OCI-LY3 (cell line): ENCODE measurements at regions not wholly inside any gene's neighbourhood (a gene's known extent, or its start where the extent isn't known, plus 50 kb on each side); places are given as distances from the start of the nearest gene placed in this dataset.

Experiments
- H2AFZ ChIP-seq: fragments of 200-600, 300-600 bp; shearing (Covaris generic); 2 replicates; pipeline ENCODE4 v1.6.0; 2014; ENCODE audit warnings: antibody characterized with exemption, low read depth, low read length
- H3K27ac ChIP-seq: fragments of 200-600, 300-600 bp; sonication (generic); 2 replicates; pipeline ENCODE4 v1.5.1; 2014; ENCODE audit warnings: mild to moderate bottlenecking, low read length, moderate library complexity, mixed read lengths
- H3K27me3 ChIP-seq: fragments of 200-600, 300-600 bp; sonication (generic); 2 replicates; pipeline ENCODE4 v1.6.1; 2014; ENCODE audit warnings: low read depth, low read length, mixed read lengths
- H3K36me3 ChIP-seq: fragments of 200-600, 300-600 bp; sonication (generic); replicated peaks from 2 replicates; pipeline ENCODE3; 2014; ENCODE audit warnings: low read depth, low read length, mixed read lengths
- H3K4me1 ChIP-seq: fragments of 300-600, 200-600 bp; sonication (generic); 2 replicates; pipeline ENCODE4 v1.6.1; 2014; ENCODE audit warnings: low read length, mixed read lengths
- H3K4me2 ChIP-seq: fragments of 200-600, 300-600 bp; sonication (generic); 2 replicates; pipeline ENCODE4 v1.6.1; 2014; ENCODE audit warnings: low read length, mixed read lengths
- H3K4me3 ChIP-seq: fragments of 300-600, 200-600 bp; sonication (generic); 2 replicates; pipeline ENCODE4 v1.5.1; 2014; ENCODE audit warnings: antibody characterized with exemption, mild to moderate bottlenecking, low read length, moderate library complexity
- H3K79me2 ChIP-seq: fragments of 300-600, 200-600 bp; shearing (Covaris generic); 2 replicates; pipeline ENCODE4 v1.6.1; 2014; ENCODE audit warnings: mild to moderate bottlenecking, low read length, mixed read lengths
- H3K9ac ChIP-seq: fragments of 300-600, 200-600 bp; shearing (Covaris generic); 2 replicates; pipeline ENCODE4 v1.6.0; 2014; ENCODE audit warnings: mild to moderate bottlenecking, low read length, moderate library complexity
- H3K9me3 ChIP-seq: fragments of 200-600, 300-600 bp; shearing (Covaris generic); 2 replicates; pipeline ENCODE4 v1.6.1; 2014; ENCODE audit warnings: low read length, mixed read lengths; ENCODE audit not compliant: insufficient read depth
- H4K20me1 ChIP-seq: fragments of 200-600, 300-600 bp; sonication (generic); 2 replicates; pipeline ENCODE4 v1.6.1; 2016; ENCODE audit warnings: low read length, mixed read lengths; ENCODE audit not compliant: insufficient read depth
- EZH2phosphoT487 ChIP-seq: fragments of 200-600 bp; shearing (Covaris generic); IDR thresholded peaks from 2 replicates; pipeline ENCODE4 v1.6.1; 2018; ENCODE audit warnings: antibody characterized with exemption, mixed run types, low read depth
- TF ChIP-seq, protein P1 (sequence below): fragments of 200-600, 300-600 bp; sonication (generic); IDR thresholded peaks from 2 replicates; pipeline ENCODE4 v1.5.1; 2014; ENCODE audit warnings: antibody characterized with exemption, low read length, low read depth

DNA sequence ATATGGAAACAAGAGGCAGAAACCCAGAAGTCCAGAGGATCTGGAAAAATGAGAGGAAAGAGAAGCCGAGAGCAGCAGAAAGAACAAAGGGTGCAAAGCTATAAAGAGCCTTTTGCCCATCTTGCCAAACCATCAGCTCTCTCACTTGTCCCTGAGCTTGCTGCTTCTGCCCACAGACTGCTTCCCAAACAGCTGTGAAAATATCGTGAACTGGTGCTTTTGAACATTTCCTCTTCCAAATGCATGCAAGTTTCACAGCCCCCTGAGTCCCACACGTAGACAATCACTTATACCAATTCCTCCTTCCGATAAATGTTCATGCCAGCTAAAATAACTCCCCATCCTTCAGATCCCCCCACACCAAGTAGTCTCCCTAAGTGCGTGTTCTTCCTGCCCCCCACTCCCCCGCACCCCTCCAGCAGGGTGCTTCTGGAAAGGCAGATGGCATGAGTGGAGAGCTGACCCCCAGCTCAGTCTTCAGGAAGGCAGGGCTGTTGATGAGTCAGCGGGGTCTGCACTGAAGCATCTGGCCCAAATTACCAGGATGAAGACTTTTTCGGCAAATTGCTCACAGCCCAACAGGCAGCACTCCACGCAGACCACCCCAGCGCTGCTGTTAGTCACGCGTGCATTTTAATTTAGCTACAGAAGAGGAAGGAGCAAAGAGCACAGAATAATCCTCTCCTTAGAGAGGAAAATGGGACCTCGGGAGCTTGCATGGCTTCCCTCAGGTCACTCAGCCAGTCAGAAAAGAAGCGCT lies 76.1 kb upstream of the KCNMA1 start:
- Histone ChIP-seq H4K20me1 (no peaks in the 10 kb centered on the region), H3K9me3 (no peaks in the 10 kb centered on the region), H3K79me2 (peaks cover 19% of the 10 kb centered on the region), H3K36me3 (peaks cover 9% of the 10 kb centered on the region), H3K27ac (no peak overlapping the region), H2AFZ (no peak overlapping the region), H3K27me3 (no peaks in the 10 kb centered on the region), H3K4me1 (peaks cover 65% of the 10 kb centered on the region), H3K4me2 (no peak overlapping the region), H3K4me3 (no peak overlapping the region), H3K9ac (no peak overlapping the region)
- TF ChIP-seq, protein P1, sequence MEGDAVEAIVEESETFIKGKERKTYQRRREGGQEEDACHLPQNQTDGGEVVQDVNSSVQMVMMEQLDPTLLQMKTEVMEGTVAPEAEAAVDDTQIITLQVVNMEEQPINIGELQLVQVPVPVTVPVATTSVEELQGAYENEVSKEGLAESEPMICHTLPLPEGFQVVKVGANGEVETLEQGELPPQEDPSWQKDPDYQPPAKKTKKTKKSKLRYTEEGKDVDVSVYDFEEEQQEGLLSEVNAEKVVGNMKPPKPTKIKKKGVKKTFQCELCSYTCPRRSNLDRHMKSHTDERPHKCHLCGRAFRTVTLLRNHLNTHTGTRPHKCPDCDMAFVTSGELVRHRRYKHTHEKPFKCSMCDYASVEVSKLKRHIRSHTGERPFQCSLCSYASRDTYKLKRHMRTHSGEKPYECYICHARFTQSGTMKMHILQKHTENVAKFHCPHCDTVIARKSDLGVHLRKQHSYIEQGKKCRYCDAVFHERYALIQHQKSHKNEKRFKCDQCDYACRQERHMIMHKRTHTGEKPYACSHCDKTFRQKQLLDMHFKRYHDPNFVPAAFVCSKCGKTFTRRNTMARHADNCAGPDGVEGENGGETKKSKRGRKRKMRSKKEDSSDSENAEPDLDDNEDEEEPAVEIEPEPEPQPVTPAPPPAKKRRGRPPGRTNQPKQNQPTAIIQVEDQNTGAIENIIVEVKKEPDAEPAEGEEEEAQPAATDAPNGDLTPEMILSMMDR = no peak
- TF ChIP-seq EZH2phosphoT487 = no peak

DNA sequence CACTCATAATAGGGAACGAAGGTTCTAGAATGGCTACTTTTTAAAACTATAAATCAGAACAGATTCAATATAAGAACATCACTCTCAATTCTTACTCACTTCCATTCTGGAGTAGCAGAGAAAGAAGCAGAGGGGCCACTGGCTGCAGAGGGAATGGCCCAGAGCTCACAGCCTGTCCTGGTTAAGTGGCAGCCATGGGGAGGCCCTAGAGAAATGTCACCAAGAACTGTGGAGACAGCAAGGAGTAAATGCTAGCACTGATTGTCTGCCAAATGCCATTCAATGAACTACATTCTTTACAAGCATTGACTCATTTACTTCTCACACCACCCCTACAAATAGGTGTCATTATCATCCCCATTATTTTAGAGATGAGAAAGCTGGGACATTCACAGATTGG lies 74.6 kb upstream of the KCNMA1 start:
- H4K20me1 ChIP-seq = no peaks in the 10 kb centered on the region
- peaks cover 73% of the 10 kb centered on the region for H3K4me1 ChIP-seq
- H3K79me2 ChIP-seq = peaks cover 34% of the 10 kb centered on the region
- H2AFZ ChIP-seq = no peak overlapping the region
- no peak overlapping the region for H3K4me3 ChIP-seq
- no peak overlapping the region for H3K27ac ChIP-seq
- peaks cover 23% of the 10 kb centered on the region for H3K36me3 ChIP-seq
- TF ChIP-seq, protein P1 = no peak
- no peak for TF ChIP-seq EZH2phosphoT487
- H3K9ac ChIP-seq = peak overlapping the region; percentile 98
- no peaks in the 10 kb centered on the region for H3K27me3 ChIP-seq
- H3K4me2 ChIP-seq = no peak overlapping the region
- no peaks in the 10 kb centered on the region for H3K9me3 ChIP-seq

DNA sequence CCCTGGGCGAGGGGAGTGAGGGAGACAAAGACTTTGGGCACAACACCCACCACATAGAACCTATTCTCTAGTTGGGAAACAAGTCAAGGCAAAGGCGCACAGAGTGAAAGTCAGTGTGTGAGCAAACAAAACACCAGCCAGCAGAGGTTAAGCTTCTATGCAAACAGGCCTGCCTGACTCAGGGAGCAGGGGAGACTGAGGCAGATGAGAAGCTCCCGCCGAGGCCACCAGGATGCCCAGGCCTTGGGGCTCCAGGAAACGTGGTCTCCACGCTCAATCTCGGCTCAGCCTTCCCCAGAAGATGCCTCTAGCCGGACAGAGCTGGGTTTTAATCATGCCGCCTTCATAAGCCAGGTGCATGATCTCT lies 74.1 kb upstream of the KCNMA1 start:
- peaks cover 39% of the 10 kb centered on the region for H3K79me2 ChIP-seq
- H3K4me3 ChIP-seq = peak overlapping the region; percentile 16; the same call in 1 of the 2 replicates
- peak overlapping the region; percentile 93 for H3K4me2 ChIP-seq
- peaks cover 25% of the 10 kb centered on the region for H3K36me3 ChIP-seq
- H3K27me3 ChIP-seq = no peaks in the 10 kb centered on the region
- H2AFZ ChIP-seq = peak overlapping the region; percentile 17; the same call in 1 of the 2 replicates
- H3K9me3 ChIP-seq = no peaks in the 10 kb centered on the region
- peak overlapping the region; percentile 93 for H3K27ac ChIP-seq
- peaks cover 75% of the 10 kb centered on the region for H3K4me1 ChIP-seq
- no peaks in the 10 kb centered on the region for H4K20me1 ChIP-seq
- no peak for TF ChIP-seq EZH2phosphoT487
- TF ChIP-seq, protein P1 = no peak
- peak overlapping the region; percentile 98 for H3K9ac ChIP-seq

DNA sequence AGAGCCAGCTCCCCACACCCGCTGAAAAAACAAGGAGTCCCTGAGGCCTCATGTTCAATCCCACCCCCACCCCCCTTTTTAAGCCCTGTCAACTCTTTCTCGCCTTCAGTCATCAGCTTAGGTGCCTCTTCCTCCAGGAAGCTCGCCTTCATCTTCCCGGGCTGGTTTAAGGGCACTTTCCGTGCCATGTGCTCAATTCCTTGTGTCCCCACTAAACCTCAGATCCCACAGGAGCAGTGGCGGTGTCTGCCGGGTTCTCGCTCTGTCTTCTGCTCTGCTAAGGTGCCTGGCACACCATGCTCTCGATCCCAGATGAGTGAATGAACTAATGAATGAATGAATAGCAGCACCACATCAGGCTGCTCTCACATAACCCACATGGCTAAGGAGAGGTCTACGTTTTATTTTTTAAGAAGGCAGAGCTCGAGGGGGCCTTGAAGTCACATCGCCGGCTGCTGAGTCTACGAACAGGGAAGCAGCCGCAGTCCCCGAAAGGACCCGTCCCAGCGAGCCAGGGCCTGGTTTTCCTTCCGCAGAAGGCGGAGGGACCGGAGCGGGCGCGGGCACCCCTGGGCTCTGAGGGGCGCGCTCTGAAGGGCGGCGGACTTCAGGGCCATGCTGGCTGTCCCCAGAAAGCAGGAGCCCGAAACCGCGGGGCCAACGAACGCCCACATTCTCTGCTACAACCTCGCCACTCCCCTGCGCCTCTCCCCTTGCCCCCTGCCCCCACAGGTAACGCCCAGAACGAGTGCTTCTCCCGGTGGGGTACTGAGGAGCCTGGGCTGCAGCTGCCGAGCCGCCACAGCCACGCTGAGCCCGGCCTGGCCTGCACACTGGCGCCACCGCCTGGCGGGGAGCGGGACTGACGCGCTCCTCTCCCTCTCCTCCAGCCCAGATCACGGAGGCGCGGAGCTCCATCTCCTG lies 73.4 kb upstream of the KCNMA1 start:
- Histone ChIP-seq H4K20me1 (no peaks in the 10 kb centered on the region), H3K9me3 (no peaks in the 10 kb centered on the region), H3K9ac (peak overlapping the region; percentile 98), H3K36me3 (peaks cover 28% of the 10 kb centered on the region), H3K4me2 (peak overlapping the region; percentile 93), H3K4me3 (peak overlapping the region; percentile 73), H2AFZ (peak overlapping the region; percentile 17; the same call in 1 of the 2 replicates), H3K4me1 (peaks cover 80% of the 10 kb centered on the region), H3K27ac (peak overlapping the region; percentile 93), H3K79me2 (peaks cover 46% of the 10 kb centered on the region), H3K27me3 (no peaks in the 10 kb centered on the region)
- TF ChIP-seq, protein P1 = peak; percentile 80
- no peak for TF ChIP-seq EZH2phosphoT487
